Peyer's patch (tissue), 4 donors: ENCODE measurements at regions not wholly inside any gene's neighbourhood (a gene's known extent, or its start where the extent isn't known, plus 50 kb on each side); places are given as distances from the start of the nearest gene placed in this dataset.

Source experiments
- POLR2A ChIP-seq, 2 donors: fragments of 450-650 bp; IDR thresholded peaks; one replicate each; pipeline ENCODE4 v1.5.1; 2017; ENCODE audit warnings: antibody characterized with exemption in 2 of 2, mild to moderate bottlenecking in 2 of 2, moderate library complexity in 2 of 2
- TF ChIP-seq, protein P1 (sequence below), 6 experiments: fragments of 450-650 bp in 4 of 6; fragments of 200-600 bp in 2 of 6; sonication (generic) in 1 of 6; IDR thresholded peaks; one replicate each; pipeline ENCODE4 v1.5.1; 2017 to 2019; ENCODE audit warnings: antibody characterized with exemption in 6 of 6, mild to moderate bottlenecking in 3 of 6, moderate library complexity in 1 of 6

DNA sequence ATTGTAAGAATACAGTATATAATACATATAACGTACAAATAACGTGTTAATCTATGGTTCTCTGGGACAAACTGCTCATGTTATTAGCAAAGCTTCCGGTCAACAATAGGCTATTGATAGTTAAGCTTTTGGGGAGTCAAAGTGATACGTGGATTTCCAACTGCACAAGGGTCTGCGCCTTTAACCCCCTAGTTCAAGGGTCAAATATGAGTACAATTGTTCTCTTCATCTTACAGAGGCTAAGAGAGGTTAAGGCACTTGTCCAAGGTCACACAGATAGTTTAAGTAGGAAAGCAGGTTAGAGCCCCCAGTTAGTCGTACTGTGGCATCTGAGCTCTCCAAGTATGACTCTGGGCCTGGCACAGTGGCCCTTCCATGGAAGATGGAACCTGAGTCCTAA lies 204.3 kb upstream of the KRR1 start:
- no peak for TF ChIP-seq POLR2A (IDR thresholded peaks at IDR 0.05)
- TF ChIP-seq, protein P1, sequence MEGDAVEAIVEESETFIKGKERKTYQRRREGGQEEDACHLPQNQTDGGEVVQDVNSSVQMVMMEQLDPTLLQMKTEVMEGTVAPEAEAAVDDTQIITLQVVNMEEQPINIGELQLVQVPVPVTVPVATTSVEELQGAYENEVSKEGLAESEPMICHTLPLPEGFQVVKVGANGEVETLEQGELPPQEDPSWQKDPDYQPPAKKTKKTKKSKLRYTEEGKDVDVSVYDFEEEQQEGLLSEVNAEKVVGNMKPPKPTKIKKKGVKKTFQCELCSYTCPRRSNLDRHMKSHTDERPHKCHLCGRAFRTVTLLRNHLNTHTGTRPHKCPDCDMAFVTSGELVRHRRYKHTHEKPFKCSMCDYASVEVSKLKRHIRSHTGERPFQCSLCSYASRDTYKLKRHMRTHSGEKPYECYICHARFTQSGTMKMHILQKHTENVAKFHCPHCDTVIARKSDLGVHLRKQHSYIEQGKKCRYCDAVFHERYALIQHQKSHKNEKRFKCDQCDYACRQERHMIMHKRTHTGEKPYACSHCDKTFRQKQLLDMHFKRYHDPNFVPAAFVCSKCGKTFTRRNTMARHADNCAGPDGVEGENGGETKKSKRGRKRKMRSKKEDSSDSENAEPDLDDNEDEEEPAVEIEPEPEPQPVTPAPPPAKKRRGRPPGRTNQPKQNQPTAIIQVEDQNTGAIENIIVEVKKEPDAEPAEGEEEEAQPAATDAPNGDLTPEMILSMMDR (IDR thresholded peaks at IDR 0.05): no peak
